Transverse colon (tissue), 4 donors: ENCODE measurements at regions not wholly inside any gene's neighbourhood (a gene's known extent, or its start where the extent isn't known, plus 50 kb on each side); places are given as distances from the start of the nearest gene placed in this dataset.

ENCODE experiments used
- DNase-seq: peaks from one replicate; pipeline ENCODE4 v3.0.0-alpha.2; 2019
- H3K27ac ChIP-seq, 4 donors: fragments of 200-600 bp; sonication (generic); 2 replicates each; pipeline ENCODE4 v1.5.1; 2016 to 2018; ENCODE audit warnings: inconsistent platforms in 4 of 4
- H3K27me3 ChIP-seq: fragments of 200-600 bp; sonication (generic); 2 replicates; pipeline ENCODE4 v1.5.1; 2017; ENCODE audit warnings: inconsistent platforms
- H3K36me3 ChIP-seq, 4 donors: fragments of 200-600 bp; sonication (generic); 2 replicates each; pipeline ENCODE4 v1.5.1; 2017 to 2019; ENCODE audit warnings: inconsistent platforms in 4 of 4
- H3K4me1 ChIP-seq, 4 donors: fragments of 200-600 bp; sonication (generic); 2 replicates each; pipeline ENCODE4 v1.5.1; 2017 to 2020; ENCODE audit warnings: inconsistent platforms in 4 of 4
- H3K4me3 ChIP-seq, 4 donors: fragments of 200-600 bp; sonication (generic); 1 replicate in 1 of 4; 2 replicates in 3 of 4; pipeline versions ENCODE4 v1.5.1 to v1.6.1; 2017 to 2019; ENCODE audit warnings: inconsistent platforms in 4 of 4
- H3K9me3 ChIP-seq, 2 donors: fragments of 200-600 bp; sonication (generic); 2 replicates each; pipeline ENCODE4 v1.5.1; 2017 to 2019; ENCODE audit warnings: inconsistent platforms in 2 of 2
- EP300 ChIP-seq: sonication (generic); formaldehyde crosslinking; IDR thresholded peaks from one replicate; pipeline ENCODE4 v1.6.1; 2017; ENCODE audit warnings: antibody characterized with exemption, low read depth
- POLR2A ChIP-seq: fragments of 450-650 bp; IDR thresholded peaks from one replicate; pipeline ENCODE4 v1.6.1; 2016; ENCODE audit warnings: antibody characterized with exemption, mild to moderate bottlenecking, moderate library complexity
- POLR2AphosphoS5 ChIP-seq, 3 donors: sonication (generic); formaldehyde crosslinking; IDR thresholded peaks; one replicate each; pipeline ENCODE4 v1.6.1; 2016; ENCODE audit warnings: antibody characterized with exemption in 3 of 3
- WGBS, 2 donors: methylation state at CpG; one replicate each; pipeline ENCODE4 v1.1.5; 2018; ENCODE audit warnings: low coverage in 1 of 2; 5-methylcytosine and 5-hydroxymethylcytosine counted together
- in situ Hi-C, 4 donors: fragments of 200-750 bp; cut with MboI; loops; one replicate each; pipeline versions ENCODE4 v1.15.0 to v1.15.1; 2017; ENCODE audit warnings: low sequenced_read_pairs in 3 of 4, low pct_ligation_motif_present in 1 of 4, low pct_unique_long_range_greater_than_20kb in 1 of 4
- intact Hi-C: fragments of 100-400 bp; cut with DNase I; formaldehyde crosslinking; loops from one replicate; pipeline ENCODE4 v1.15.1; 2023; ENCODE audit warnings: low total_unique reads
- TF ChIP-seq, protein P1 (sequence below), 5 experiments: fragments of 200-600 bp in 3 of 5; fragments of 450-650 bp in 2 of 5; sonication (generic) in 3 of 5; IDR thresholded peaks; 1 replicate in 2 of 5; 2 replicates in 3 of 5; pipeline ENCODE4 v1.5.1; 2016 to 2017; ENCODE audit warnings: antibody characterized with exemption in 5 of 5, inconsistent platforms in 3 of 5, mild to moderate bottlenecking in 2 of 5, moderate library complexity in 1 of 5

DNA sequence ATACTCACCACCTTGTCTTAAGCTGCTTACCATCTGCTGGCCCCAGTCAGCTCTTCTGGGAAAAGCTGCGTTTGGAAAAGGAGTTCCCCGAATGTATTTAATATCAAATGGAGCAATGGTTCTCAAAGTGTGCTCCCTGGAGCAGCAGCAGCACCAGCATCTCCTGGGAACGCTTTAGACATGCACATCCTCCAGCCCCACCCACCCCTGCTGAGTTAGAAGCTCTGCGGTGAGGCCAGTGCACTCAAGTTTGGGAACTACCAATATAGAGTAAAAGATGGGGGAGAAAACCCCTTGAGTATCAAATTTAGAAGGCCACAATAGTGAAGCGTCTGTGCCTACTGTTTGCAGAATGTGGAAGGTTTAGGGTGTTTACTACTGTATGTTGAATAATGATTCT is 124.0 kb upstream of the TOPAZ1 start:
- H3K36me3 ChIP-seq: no peaks in the 10 kb centered on the region
- H3K27ac ChIP-seq: no peak overlapping the region
- DNase-seq: no peak
- H3K27me3 ChIP-seq: peaks cover 21% of the 10 kb centered on the region
- no peaks in the 10 kb centered on the region for H3K9me3 ChIP-seq
- WGBS, 2 donors: 81% methylated on average over 5 of the region's 5 CpGs; no CpG with 5 or more reads in 1 of the 2 donors
- intact Hi-C loops: no loop called here
- in situ Hi-C loops: no loop called here
- TF ChIP-seq POLR2AphosphoS5 (IDR thresholded peaks at IDR 0.05) (no peak), POLR2A (no peak), EP300 (no peak)
- TF ChIP-seq, protein P1, sequence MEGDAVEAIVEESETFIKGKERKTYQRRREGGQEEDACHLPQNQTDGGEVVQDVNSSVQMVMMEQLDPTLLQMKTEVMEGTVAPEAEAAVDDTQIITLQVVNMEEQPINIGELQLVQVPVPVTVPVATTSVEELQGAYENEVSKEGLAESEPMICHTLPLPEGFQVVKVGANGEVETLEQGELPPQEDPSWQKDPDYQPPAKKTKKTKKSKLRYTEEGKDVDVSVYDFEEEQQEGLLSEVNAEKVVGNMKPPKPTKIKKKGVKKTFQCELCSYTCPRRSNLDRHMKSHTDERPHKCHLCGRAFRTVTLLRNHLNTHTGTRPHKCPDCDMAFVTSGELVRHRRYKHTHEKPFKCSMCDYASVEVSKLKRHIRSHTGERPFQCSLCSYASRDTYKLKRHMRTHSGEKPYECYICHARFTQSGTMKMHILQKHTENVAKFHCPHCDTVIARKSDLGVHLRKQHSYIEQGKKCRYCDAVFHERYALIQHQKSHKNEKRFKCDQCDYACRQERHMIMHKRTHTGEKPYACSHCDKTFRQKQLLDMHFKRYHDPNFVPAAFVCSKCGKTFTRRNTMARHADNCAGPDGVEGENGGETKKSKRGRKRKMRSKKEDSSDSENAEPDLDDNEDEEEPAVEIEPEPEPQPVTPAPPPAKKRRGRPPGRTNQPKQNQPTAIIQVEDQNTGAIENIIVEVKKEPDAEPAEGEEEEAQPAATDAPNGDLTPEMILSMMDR (IDR thresholded peaks at IDR 0.05): no peak
- no peaks in the 10 kb centered on the region for H3K4me1 ChIP-seq
- H3K4me3 ChIP-seq: no peak overlapping the region

DNA sequence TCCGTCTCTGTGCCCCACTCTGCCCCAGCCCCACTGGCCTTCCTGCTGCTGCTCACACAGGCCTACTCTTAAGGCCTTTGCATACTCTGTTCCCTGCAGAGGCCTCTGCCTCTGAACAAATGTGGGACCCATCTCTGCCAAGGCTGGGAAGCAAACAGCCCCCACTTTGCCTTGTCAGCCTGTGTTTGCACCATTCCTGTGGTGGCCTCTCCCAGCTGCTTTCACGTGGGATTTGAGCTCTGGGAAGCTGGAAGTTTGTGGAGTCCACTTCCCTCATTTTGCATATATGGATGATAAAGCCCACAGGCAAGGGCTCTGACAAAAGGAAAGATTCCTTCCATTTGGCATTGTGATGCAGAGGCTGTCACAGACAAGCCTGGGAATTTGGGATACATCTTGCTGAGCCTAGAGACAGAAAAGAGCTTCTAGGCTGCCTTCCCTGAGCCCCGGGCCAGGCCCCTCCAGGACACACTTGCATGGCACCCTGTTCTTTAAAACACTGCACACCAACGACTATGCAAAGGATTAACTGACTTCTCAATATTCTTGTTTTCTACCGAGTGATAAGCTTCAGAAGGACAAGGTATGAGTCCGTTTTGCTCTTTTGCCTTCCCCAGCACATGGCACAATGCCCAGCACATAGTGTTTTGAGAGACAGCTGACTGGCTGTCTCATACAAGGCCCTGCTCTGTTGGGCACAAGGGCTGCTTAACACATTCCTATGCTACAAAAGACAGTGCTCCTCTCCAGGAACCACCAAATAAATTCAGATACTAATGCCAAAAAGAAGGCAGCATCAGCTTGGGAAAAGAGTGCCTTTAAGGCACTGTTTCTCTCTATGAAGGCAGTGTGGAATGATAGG is 120.7 kb upstream of the TOPAZ1 start:
- Histone ChIP-seq H3K36me3 (no peaks in the 10 kb centered on the region), H3K27me3 (peaks cover 9% of the 10 kb centered on the region), H3K4me3 (no peak overlapping the region), H3K27ac (no peak overlapping the region), H3K9me3 (no peaks in the 10 kb centered on the region), H3K4me1 (no peaks in the 10 kb centered on the region)
- WGBS, 2 donors: 64 to 75% methylated on average over 2 to 6 of the region's 6 CpGs
- TF ChIP-seq, protein P1 (IDR thresholded peaks at IDR 0.05): no peak
- no peak for TF ChIP-seq POLR2A
- no peak for TF ChIP-seq POLR2AphosphoS5 (IDR thresholded peaks at IDR 0.05)
- no peak for TF ChIP-seq EP300
- intact Hi-C loops: no loop called here
- in situ Hi-C loops: no loop called here
- DNase-seq: no peak

DNA sequence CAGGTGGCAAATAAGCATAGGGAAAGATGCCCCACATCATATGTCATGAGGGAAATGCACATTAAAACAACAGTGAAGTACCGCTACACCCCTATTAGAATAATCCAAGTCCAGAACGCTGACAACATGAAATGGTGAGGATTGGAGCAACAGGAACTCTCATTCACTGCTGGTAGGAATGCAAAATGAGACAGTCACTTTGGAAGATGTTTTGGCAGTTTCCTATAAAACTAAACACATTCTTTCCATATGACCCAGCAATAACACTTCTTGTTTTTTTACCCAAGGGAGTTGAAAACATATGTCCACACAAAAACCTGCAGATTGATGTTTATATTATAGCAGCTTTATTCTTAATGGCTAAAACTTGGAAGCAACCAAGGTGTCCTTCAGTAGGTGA is 116.4 kb upstream of the TOPAZ1 start:
- Histone ChIP-seq H3K4me1 (no peaks in the 10 kb centered on the region), H3K9me3 (no peaks in the 10 kb centered on the region), H3K27me3 (no peaks in the 10 kb centered on the region), H3K36me3 (no peaks in the 10 kb centered on the region), H3K27ac (no peak overlapping the region), H3K4me3 (no peak overlapping the region)
- in situ Hi-C loops: no loop called here
- TF ChIP-seq POLR2AphosphoS5 (IDR thresholded peaks at IDR 0.05) (no peak), POLR2A (no peak), EP300 (no peak)
- TF ChIP-seq, protein P1 (IDR thresholded peaks at IDR 0.05): no peak
- WGBS, 2 donors: 75 to 90% methylated on average over 2 of the region's 2 CpGs
- intact Hi-C loops: no loop called here
- no peak for DNase-seq

DNA sequence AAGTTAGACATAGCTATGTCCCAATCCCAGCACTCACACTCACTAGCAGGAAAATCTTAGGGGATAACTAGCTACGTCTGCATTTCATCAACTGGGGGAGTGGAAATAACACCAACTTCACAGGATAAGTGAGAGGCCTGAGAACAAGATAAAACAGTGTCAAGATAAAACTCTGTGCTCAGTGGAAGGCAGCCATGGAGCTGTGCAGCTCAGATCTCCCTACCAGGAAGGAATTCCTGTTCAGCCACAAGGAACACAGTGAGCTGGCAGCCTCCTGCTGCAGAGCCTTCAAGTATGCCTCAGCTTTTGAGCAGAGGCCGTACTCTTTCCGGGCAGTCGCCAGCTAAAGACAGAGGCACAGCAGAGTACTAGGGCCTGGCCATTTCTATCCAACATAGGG is 115.8 kb upstream of the TOPAZ1 start:
- Histone ChIP-seq H3K4me1 (no peaks in the 10 kb centered on the region), H3K36me3 (no peaks in the 10 kb centered on the region), H3K27ac (no peak overlapping the region), H3K27me3 (no peaks in the 10 kb centered on the region), H3K9me3 (no peaks in the 10 kb centered on the region), H3K4me3 (no peak overlapping the region)
- in situ Hi-C loops (no loop called here), intact Hi-C loops (no loop called here)
- 90% methylated on average over 4 of the region's 4 CpGs; no CpG with 5 or more reads in 1 of the 2 donors for WGBS, 2 donors
- TF ChIP-seq POLR2AphosphoS5 (IDR thresholded peaks at IDR 0.05) (no peak), POLR2A (no peak), EP300 (no peak)
- TF ChIP-seq, protein P1 (IDR thresholded peaks at IDR 0.05): no peak
- no peak for DNase-seq
